CD4-positive, alpha-beta T cell treated with Interferon gamma for 1 hour (primary cell): ENCODE measurements at regions not wholly inside any gene's neighbourhood (a gene's known extent, or its start where the extent isn't known, plus 50 kb on each side); places are given as distances from the start of the nearest gene placed in this dataset.

Experiments used
- DNase-seq: peaks from one replicate; pipeline ENCODE4 v3.0.0-alpha.2; 2020

GRCh38 chr11:129590753-129591475 lies 215.3 kb downstream of the BARX2 start:
- DNase-seq = no peak

GRCh38 chr11:129591527-129591926 lies 215.9 kb downstream of the BARX2 start:
- no peak for DNase-seq

DNA sequence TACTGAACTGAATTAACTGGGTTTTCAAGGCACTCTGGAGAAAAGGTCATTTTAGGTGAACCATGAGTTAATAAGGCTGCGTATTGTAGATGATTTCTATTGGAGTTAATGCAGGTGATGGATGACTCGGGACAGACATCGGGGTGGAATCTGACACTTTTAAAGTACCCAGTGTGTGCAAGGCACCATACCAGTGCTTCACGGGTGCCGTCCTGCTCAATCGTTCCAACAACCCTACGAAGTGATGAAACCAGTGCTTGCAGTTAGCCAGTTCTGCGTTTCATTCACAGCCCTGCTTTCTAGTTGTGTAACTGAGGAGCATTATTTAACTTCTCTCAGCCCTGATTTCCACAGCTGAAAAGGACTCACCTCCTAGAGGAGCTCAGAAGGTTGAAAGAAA lies 216.5 kb downstream of the BARX2 start:
- no peak for DNase-seq

GRCh38 chr11:129593098-129593497 lies 217.4 kb downstream of the BARX2 start:
- no peak for DNase-seq

- no peak for DNase-seq
Observed at GRCh38 chr11:129595038-129595962, 219.7 kb downstream of the BARX2 start.

- DNase-seq = no peak
Observed at GRCh38 chr11:129596351-129596750, 219.3 kb upstream of the TMEM45B start.

DNA sequence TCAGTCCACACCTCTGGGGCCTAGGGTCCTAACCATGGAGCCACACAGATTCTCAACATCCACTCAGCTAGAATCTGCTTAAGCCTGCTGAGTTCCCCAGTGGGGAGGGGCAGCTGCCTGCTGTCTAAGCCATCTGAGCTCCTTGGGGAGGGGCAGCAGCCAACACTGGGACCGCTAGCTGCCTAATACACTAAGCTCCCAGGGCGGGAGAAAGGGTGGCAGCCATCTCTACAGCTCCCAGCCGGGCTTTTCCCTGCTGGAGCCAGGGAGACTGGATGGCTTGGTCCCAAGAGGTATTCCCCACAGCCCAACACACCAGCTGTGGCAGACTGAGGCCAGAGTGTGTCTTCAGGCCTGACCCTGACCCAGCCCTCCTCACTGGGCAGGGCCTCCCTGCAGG lies 217.3 kb upstream of the TMEM45B start:
- DNase-seq = no peak

GRCh38 chr11:129605815-129606214 lies 209.8 kb upstream of the TMEM45B start:
- no peak for DNase-seq

GRCh38 chr11:129608711-129609110 lies 206.9 kb upstream of the TMEM45B start:
- no peak for DNase-seq

DNA sequence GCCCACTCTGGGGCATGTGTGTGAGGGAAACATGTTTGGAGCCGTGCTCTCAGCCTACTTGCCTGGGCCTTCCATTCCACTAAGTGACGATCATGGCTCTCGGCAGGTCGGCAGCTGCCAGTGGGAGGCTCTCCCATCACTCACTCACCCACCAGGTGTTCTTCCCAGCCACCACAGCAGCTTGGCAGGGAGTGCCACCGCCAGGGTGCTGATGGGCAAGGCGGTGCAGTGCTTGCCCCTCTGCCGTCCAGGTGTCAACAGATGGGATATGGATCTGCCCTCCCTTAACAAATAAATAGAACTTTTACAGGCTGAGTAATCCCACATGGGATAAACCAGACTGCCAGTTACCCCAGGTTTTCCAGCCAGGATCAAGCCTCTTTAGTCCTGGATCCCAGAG lies 205.5 kb upstream of the TMEM45B start:
- DNase-seq = no peak

DNA sequence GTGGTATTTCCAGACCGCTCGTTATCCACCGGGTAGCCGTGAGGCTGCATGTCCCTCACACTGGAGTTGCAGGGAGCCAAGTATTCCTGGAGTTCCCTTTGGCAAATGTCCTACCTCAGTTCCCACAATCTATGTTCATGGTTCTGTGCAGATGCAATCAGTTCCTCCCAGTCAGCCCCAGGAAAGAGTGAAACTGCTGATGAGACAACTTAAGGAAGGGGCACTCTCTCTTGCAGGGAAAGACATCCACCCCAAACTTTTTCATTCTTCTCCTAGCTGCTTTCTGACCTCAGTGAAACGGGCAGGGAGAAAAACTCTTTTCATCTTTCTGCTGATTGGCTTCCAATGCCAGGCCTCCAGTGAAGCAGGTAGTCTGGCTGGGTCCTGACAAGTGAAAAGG lies 205.1 kb upstream of the TMEM45B start:
- no peak for DNase-seq

- DNase-seq = no peak
Observed at GRCh38 chr11:129611661-129612446, 203.8 kb upstream of the TMEM45B start.

DNA sequence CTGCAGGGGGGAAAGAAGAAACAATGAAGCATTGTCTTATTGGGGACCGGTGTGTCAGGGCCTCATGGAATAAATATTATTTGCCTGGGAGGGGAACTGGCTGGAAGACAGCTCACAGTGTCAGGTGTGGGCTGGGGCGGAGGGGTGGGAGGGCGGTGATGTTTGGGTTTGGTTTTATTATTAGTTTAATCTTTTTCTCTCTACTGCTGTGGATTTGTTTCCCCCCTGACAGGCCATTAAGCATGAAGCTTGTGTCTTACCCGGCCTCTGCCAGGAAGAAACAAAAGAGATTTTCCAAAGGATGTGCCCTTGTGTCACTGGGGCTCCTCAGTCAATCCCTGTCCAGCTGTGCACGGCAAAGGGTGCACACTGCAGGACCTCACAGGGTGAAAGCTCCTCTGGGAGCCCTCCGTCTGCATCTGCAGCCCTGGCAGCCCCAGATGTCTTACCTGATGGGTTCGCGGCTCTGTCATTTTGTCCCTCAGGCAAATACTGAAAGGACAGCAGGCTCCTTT lies 203.1 kb upstream of the TMEM45B start:
- no peak for DNase-seq

DNA sequence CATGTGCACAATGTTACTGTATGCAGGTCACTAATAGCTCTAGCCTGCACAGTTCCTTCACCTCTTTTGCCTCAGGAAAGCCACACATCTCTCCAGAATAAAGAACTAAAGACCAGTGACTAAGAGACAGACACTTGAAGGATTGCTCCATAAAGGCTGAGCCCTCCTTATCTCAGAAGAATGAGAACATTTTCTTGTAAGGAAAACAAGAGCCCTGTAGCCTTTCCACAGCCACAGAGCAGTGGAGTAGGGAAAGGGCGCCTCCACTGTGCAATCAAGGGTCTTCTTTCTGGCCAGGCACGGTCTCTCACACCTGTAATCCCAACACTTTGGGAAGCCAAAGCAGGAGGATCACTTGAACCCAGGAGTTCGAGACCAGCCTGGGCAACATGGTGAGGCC lies 202.6 kb upstream of the TMEM45B start:
- no peak for DNase-seq

DNA sequence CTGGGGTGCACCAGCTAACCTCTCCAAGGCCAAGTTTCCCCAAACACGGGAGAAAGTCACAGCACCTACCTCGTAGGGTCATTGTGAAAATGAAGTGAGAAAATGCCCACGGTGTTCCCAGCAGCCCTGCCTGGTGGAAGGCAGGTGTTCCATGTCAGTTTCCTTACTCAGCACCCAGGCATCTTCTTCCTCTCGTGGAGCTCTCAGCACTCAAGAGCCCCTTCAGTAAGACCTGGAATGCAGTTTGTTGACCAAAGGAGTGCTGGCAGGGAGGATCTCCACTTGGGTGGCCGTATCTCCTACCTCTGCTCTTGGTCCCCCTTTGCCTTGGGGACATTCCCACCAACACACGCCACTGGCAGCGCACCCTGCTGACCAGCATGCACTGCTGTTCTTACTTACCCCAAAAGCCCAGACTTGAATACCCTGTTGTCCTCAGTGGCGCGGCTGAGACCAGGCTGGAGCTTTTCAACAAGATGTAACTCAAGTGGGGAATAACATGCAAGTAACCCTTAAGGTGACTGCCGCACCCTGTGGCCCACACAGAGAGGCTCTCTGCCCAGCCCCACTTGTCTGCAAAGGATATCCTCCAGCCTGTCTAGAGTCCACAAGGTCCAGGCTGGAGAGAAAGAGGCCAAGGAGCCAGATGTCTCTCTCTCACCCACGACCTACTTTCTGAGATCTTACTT lies 201.2 kb upstream of the TMEM45B start:
- DNase-seq = no peak

DNA sequence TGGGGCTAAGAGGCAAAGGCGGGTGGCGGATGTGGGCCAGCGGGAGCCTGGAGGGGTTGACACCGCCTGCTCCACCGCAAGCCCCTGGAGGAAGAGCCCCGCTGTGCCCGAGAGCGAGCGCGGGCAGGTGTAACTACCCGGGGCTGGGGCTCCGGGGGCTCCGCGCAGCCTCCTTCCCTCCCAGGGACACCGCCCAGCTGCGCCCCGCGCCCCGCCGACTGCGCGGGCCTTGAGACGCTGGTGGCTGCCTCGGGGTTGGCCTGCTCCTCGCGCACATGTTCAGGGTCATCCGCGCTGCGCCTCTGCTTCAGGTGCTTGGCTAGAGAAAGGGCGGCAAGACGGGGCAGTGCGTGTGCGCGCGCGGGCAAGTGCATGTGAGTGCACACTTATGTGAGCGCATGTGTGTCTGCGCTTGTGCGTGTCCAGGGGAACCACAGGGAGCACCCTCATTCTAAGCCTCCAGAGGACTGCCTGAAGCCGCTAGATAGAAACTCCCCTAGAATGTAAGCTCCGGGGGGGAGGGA lies 197.5 kb upstream of the TMEM45B start:
- DNase-seq = no peak

- DNase-seq = no peak
Observed at GRCh38 chr11:129620237-129621104, 195.2 kb upstream of the TMEM45B start.

- no peak for DNase-seq
Observed at GRCh38 chr11:129625930-129626329, 189.7 kb upstream of the TMEM45B start.

DNA sequence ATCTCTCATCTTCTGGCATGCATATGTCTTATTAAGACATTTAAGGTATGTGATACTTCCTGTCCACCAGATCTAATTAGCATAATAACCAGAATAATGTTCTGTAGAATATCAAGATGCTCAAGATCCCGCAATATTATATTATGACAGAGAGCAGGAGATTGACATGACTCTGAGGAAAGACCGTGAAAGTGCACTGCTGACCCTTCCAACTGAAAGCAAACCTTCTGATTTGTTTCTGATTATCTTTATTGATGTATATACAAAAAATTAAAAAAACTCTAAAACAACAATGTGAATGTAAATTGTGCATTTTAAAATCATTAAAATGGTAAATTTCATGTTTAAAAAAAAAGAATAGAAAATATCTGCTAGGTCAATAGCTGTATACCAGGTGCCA lies 184.4 kb upstream of the TMEM45B start:
- no peak for DNase-seq

- no peak for DNase-seq
Observed at GRCh38 chr11:129636926-129637325, 178.7 kb upstream of the TMEM45B start.

- no peak for DNase-seq
Observed at GRCh38 chr11:129637473-129637872, 178.2 kb upstream of the TMEM45B start.
